ENCODE measurements at regions not wholly inside any gene's neighbourhood (a gene's known extent, or its start where the extent isn't known, plus 50 kb on each side); places are given as distances from the start of the nearest gene placed in this dataset.

- H3K4me3 ChIP-seq (replicated peaks in 1 of 3; ENCODE audit: insufficient read depth in 1 of 3, low read depth in 1 of 3, low read length in 3 of 3) = no peak overlapping the region
- ChIA-PET CTCF (no interaction called here), POLR2A (no interaction called here)
- BruUV-seq (replicated peaks) = no TSS peak
- TF ChIP-seq MAX (IDR thresholded peaks at IDR 0.05; ENCODE audit: insufficient read depth, insufficient read length) = no peak
- TF ChIP-seq POLR2AphosphoS5 (IDR thresholded peaks at IDR 0.05; ENCODE audit: insufficient read depth, low read depth, low read length) = no peak
- no peak for TF ChIP-seq CTCF (IDR thresholded peaks at IDR 0.05; ENCODE audit: extremely low read depth in 1 of 2, insufficient read depth in 1 of 2, low read depth in 1 of 2, low read length in 2 of 2)
- TF ChIP-seq FOS (IDR thresholded peaks at IDR 0.05; ENCODE audit: borderline replicate concordance, insufficient read depth, low read length) = no peak
- TF ChIP-seq MYC (IDR thresholded peaks at IDR 0.05; ENCODE audit: low read depth, low read length) = no peak
- no peak overlapping the region for H2AFZ ChIP-seq (ENCODE audit: low read depth, low read length)
- H3K27ac ChIP-seq (ENCODE audit: insufficient read depth, low read depth, low read length) = no peak overlapping the region
- no peak for FAIRE-seq
- DNase-seq (ENCODE audit: low read depth, low spot score) = no peak
- peaks cover 0 to 2% of the 10 kb centered on the region in 2 experiments for H3K27me3 ChIP-seq (ENCODE audit: control insufficient read depth in 2 of 2, insufficient read depth in 2 of 2, low read length in 2 of 2)
- no peaks in the 10 kb centered on the region for H3K9me1 ChIP-seq (replicated peaks; ENCODE audit: control insufficient read depth, extremely low read depth, insufficient read depth, low read length)
- dilution Hi-C loops (cut with MboI; ENCODE audit: extremely low pct_ligation_motif_present, low sequenced_read_pairs) = no loop called here
- intact Hi-C loops (cut with micrococcal nuclease) = no loop called here
- H3K36me3 ChIP-seq (ENCODE audit: control insufficient read depth in 2 of 2, extremely low read depth in 1 of 2, insufficient read depth in 2 of 2, low read length in 2 of 2) = no peaks in the 10 kb centered on the region
- no peak overlapping the region for H3K9ac ChIP-seq (replicated peaks; ENCODE audit: extremely low read depth, insufficient read depth, low read length)
- no peaks in the 10 kb centered on the region for H4K20me1 ChIP-seq (replicated peaks; ENCODE audit: control insufficient read depth, extremely low read depth, insufficient read depth, low read length)
- H3K79me2 ChIP-seq (ENCODE audit: control insufficient read depth, insufficient read depth, low read length) = no peaks in the 10 kb centered on the region
- H3K9me3 ChIP-seq (replicated peaks; ENCODE audit: control insufficient read depth, insufficient read depth, low read length) = no peaks in the 10 kb centered on the region
- H3K4me2 ChIP-seq (ENCODE audit: insufficient read depth, low read length) = no peak overlapping the region
- no peaks in the 10 kb centered on the region for H3K4me1 ChIP-seq (ENCODE audit: control insufficient read depth, extremely low read depth, insufficient read depth, low read length)
These were observed 234.9 kb downstream of the GATA3 start for GRCh38 chr10:8289186-8289924.

Data from endothelial cell of umbilical vein (primary cell).